PFSK-1 (cell line): ENCODE measurements at regions not wholly inside any gene's neighbourhood (a gene's known extent, or its start where the extent isn't known, plus 50 kb on each side); places are given as distances from the start of the nearest gene placed in this dataset.

Experiments used
- FOXP2 ChIP-seq: optimal IDR thresholded peaks from 2 replicates; pipeline ENCODE3; 2011; ENCODE audit warnings: borderline replicate concordance, control low read depth, inconsistent platforms; ENCODE audit not compliant: insufficient read depth; ENCODE audit errors: extremely low read length, extremely low read depth
- POLR2AphosphoS5 ChIP-seq: IDR thresholded peaks from 2 replicates; pipeline ENCODE4 v1.6.1; 2012; ENCODE audit warnings: low read depth, mild to moderate bottlenecking, control low read depth, low read length, moderate library complexity
- SIN3A ChIP-seq: IDR thresholded peaks from 2 replicates; pipeline ENCODE4 v1.6.1; 2012; ENCODE audit warnings: mild to moderate bottlenecking, low read length, moderate library complexity, borderline replicate concordance; ENCODE audit not compliant: insufficient read depth
- TAF1 ChIP-seq: IDR thresholded peaks from 2 replicates; pipeline ENCODE4 v1.6.1; 2012; ENCODE audit warnings: low read length, control low read depth, borderline replicate concordance; ENCODE audit not compliant: insufficient read depth
- TF ChIP-seq, protein P1 (sequence below), 2 experiments: IDR thresholded peaks; 2 replicates each; pipeline versions ENCODE4 v1.6.1 to v1.8.0; 2011 to 2012; ENCODE audit warnings: low read depth in 2 of 2, low read length in 2 of 2, control low read depth in 1 of 2, inconsistent platforms in 1 of 2, mild to moderate bottlenecking in 1 of 2, moderate library complexity in 1 of 2; ENCODE audit not compliant: insufficient read depth in 1 of 2

DNA sequence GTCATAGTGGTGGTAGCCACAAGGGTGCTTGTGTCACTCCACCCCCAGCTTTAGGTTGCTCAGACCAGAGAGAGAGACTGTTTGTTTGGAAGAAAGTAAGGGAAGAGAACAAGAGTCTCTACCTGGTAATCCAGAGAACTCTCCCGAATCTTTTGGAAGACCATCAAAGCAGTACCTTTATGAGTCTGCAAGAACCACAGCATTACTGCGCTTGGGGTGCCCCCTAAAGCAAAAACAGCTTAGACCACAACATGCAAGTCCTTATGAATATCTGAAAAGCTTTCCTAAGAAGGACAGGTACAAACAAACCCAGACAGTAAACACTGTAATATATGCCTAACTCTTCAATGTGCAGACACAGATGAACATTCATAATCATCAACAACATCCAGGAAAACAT lies 1398.6 kb upstream of the C9orf72 start:
- TF ChIP-seq TAF1 (no peak), SIN3A (no peak), POLR2AphosphoS5 (no peak), FOXP2 (no peak)
- TF ChIP-seq, protein P1, sequence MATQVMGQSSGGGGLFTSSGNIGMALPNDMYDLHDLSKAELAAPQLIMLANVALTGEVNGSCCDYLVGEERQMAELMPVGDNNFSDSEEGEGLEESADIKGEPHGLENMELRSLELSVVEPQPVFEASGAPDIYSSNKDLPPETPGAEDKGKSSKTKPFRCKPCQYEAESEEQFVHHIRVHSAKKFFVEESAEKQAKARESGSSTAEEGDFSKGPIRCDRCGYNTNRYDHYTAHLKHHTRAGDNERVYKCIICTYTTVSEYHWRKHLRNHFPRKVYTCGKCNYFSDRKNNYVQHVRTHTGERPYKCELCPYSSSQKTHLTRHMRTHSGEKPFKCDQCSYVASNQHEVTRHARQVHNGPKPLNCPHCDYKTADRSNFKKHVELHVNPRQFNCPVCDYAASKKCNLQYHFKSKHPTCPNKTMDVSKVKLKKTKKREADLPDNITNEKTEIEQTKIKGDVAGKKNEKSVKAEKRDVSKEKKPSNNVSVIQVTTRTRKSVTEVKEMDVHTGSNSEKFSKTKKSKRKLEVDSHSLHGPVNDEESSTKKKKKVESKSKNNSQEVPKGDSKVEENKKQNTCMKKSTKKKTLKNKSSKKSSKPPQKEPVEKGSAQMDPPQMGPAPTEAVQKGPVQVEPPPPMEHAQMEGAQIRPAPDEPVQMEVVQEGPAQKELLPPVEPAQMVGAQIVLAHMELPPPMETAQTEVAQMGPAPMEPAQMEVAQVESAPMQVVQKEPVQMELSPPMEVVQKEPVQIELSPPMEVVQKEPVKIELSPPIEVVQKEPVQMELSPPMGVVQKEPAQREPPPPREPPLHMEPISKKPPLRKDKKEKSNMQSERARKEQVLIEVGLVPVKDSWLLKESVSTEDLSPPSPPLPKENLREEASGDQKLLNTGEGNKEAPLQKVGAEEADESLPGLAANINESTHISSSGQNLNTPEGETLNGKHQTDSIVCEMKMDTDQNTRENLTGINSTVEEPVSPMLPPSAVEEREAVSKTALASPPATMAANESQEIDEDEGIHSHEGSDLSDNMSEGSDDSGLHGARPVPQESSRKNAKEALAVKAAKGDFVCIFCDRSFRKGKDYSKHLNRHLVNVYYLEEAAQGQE (IDR thresholded peaks at IDR 0.05; ENCODE audit: insufficient read depth in 1 of 2, low read depth in 2 of 2, low read length in 2 of 2), result no peak

- no peak for TF ChIP-seq FOXP2
- TF ChIP-seq, protein P1 (IDR thresholded peaks at IDR 0.05; ENCODE audit: insufficient read depth in 1 of 2, low read depth in 2 of 2, low read length in 2 of 2), result no peak
- TF ChIP-seq SIN3A, result no peak
Measured at GRCh38 chr9:28976250-28976649, 1403.0 kb upstream of the C9orf72 start.

- TF ChIP-seq, protein P1 (IDR thresholded peaks at IDR 0.05; ENCODE audit: insufficient read depth in 1 of 2, low read depth in 2 of 2, low read length in 2 of 2), result no peak
- TF ChIP-seq SIN3A, result no peak
- no peak for TF ChIP-seq FOXP2
- no peak for TF ChIP-seq POLR2AphosphoS5
- no peak for TF ChIP-seq TAF1
Measured at GRCh38 chr9:28976684-28977083, 1403.4 kb upstream of the C9orf72 start.

DNA sequence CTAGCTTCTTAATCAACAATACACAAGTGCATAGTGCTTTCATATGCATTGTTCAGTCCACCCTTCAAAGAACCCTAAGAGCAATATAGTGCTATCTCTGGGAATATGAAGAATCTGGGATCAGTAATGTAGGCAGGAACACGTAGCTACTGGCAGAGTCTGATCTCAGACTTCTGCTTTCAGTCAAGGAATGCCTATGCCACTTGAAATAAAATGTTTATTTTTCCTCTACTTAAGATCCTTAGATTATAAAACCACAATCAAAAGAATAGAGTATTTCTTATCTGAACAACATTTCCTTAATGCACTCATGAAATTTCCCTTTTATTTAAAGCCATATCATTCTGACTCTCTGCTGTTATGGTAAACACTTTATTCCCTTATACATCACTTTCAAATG lies 1407.8 kb upstream of the C9orf72 start:
- TF ChIP-seq, protein P1 (IDR thresholded peaks at IDR 0.05; ENCODE audit: insufficient read depth in 1 of 2, low read depth in 2 of 2, low read length in 2 of 2), result no peak
- no peak for TF ChIP-seq FOXP2
- TF ChIP-seq POLR2AphosphoS5, result no peak
- no peak for TF ChIP-seq TAF1
- TF ChIP-seq SIN3A, result no peak

DNA sequence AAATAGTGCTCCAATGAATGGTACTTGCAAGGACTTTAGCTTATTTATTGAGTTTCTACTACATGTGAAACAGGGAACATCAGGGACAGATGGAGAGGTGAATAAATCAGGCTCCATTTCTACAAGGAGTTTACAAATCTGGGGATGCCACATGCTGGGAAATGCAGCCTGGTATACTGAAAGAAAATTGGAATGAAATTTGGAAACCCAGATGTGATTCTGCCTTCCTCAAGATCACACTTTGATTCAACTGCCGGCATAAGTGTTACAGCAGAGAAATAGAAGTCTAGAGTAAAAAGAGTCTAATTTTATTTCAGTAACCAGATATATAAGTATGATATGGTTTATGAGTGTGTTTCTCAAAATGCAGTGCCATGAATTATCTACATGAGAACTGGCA lies 1408.4 kb upstream of the C9orf72 start:
- no peak for TF ChIP-seq TAF1

DNA sequence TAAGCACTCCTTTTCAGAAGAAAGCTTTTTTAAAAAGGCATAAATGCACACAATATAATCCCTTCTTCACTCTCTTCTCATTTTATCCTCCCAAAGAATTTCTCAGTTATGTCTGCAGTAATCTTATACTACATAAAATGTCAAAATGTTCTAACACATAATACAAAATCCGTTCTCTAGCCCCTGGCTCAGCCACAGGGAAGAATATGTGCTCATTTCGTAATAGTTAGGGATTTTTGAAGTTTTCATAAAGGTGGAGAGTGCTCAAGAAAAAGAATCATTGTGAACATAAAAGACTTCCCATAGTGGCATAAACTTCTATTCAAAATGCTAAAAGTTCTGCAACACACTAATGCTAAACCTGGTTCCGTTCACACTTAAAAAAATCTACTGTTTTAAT lies 1410.7 kb upstream of the C9orf72 start:
- no peak for TF ChIP-seq FOXP2
- no peak for TF ChIP-seq SIN3A
- TF ChIP-seq TAF1, result no peak
- no peak for TF ChIP-seq POLR2AphosphoS5
- TF ChIP-seq, protein P1 (IDR thresholded peaks at IDR 0.05; ENCODE audit: insufficient read depth in 1 of 2, low read depth in 2 of 2, low read length in 2 of 2), result no peak
